ENCODE measurements at regions not wholly inside any gene's neighbourhood (a gene's known extent, or its start where the extent isn't known, plus 50 kb on each side); places are given as distances from the start of the nearest gene placed in this dataset.
"Not testable (repeated sequence)": the region's sequence is repeated elsewhere in the genome, so short reads cannot be mapped to it uniquely, and the experiment has no call there.

GRCh38 chr3:117047951-117048705 is 338.5 kb downstream of the TUSC7 start:
- no peak for DNase-seq (ENCODE audit: low spot score)
- intact Hi-C loops (cut with DNase I): no loop called here

- intact Hi-C loops (cut with DNase I): no loop called here
- DNase-seq (ENCODE audit: low spot score): no peak
These were observed 342.8 kb downstream of the TUSC7 start for GRCh38 chr3:117052395-117052794.

GRCh38 chr3:117054556-117054955 is 345.0 kb downstream of the TUSC7 start:
- no peak for DNase-seq (ENCODE audit: low spot score)
- intact Hi-C loops (cut with DNase I): no loop called here

GRCh38 chr3:117056946-117057345 is 347.4 kb downstream of the TUSC7 start:
- intact Hi-C loops (cut with DNase I); DNase-seq (ENCODE audit: low spot score): not testable (repeated sequence)

GRCh38 chr3:117059067-117059955 is 349.7 kb downstream of the TUSC7 start:
- DNase-seq (ENCODE audit: low spot score): no peak
- intact Hi-C loops (cut with DNase I): no loop called here

GRCh38 chr3:117059956-117060270 is 350.3 kb downstream of the TUSC7 start:
- intact Hi-C loops (cut with DNase I): no loop called here
- DNase-seq (ENCODE audit: low spot score): no peak

- no peak for DNase-seq (ENCODE audit: low spot score)
- intact Hi-C loops (cut with DNase I): no loop called here
These were observed 354.4 kb downstream of the TUSC7 start for GRCh38 chr3:117063930-117064329.

- intact Hi-C loops (cut with DNase I): no loop called here
- DNase-seq (ENCODE audit: low spot score): no peak
These were observed 358.7 kb downstream of the TUSC7 start for GRCh38 chr3:117068301-117068700.

- intact Hi-C loops (cut with DNase I): no loop called here
- DNase-seq (ENCODE audit: low spot score): no peak
These were observed 365.2 kb downstream of the TUSC7 start for GRCh38 chr3:117074826-117075225.

- intact Hi-C loops (cut with DNase I): no loop called here
- no peak for DNase-seq (ENCODE audit: low spot score)
These were observed 370.4 kb downstream of the TUSC7 start for GRCh38 chr3:117079997-117080396.

- no peak for DNase-seq (ENCODE audit: low spot score)
- intact Hi-C loops (cut with DNase I): no loop called here
These were observed 371.3 kb downstream of the TUSC7 start for GRCh38 chr3:117080872-117081271.

- DNase-seq (ENCODE audit: low spot score): no peak
- intact Hi-C loops (cut with DNase I): no loop called here
These were observed 374.7 kb downstream of the TUSC7 start for GRCh38 chr3:117084277-117084676.

- intact Hi-C loops (cut with DNase I): no loop called here
- DNase-seq (ENCODE audit: low spot score): no peak
These were observed 375.2 kb downstream of the TUSC7 start for GRCh38 chr3:117084739-117085270.

- intact Hi-C loops (cut with DNase I): no loop called here
These were observed 382.1 kb downstream of the TUSC7 start for GRCh38 chr3:117091676-117092075.

GRCh38 chr3:117096549-117096948 is 387.0 kb downstream of the TUSC7 start:
- intact Hi-C loops (cut with DNase I): no loop called here
- DNase-seq (ENCODE audit: low spot score): no peak

More at GRCh38 chr3:117091676-117092075, 382.1 kb downstream of the TUSC7 start:
- DNase-seq (ENCODE audit: low spot score): no peak

GRCh38 chr3:117097351-117097750 is 387.8 kb downstream of the TUSC7 start:
- no peak for DNase-seq (ENCODE audit: low spot score)
- intact Hi-C loops (cut with DNase I): no loop called here

- intact Hi-C loops (cut with DNase I): no loop called here
- DNase-seq (ENCODE audit: low spot score): no peak
These were observed 392.1 kb downstream of the TUSC7 start for GRCh38 chr3:117101697-117102096.

- DNase-seq (ENCODE audit: low spot score): no peak
- intact Hi-C loops (cut with DNase I): no loop called here
These were observed 392.8 kb downstream of the TUSC7 start for GRCh38 chr3:117102426-117102825.

- DNase-seq (ENCODE audit: low spot score): no peak
- intact Hi-C loops (cut with DNase I): no loop called here
These were observed 394.1 kb downstream of the TUSC7 start for GRCh38 chr3:117103675-117104074.

GRCh38 chr3:117104381-117104780 is 394.8 kb downstream of the TUSC7 start:
- no peak for DNase-seq (ENCODE audit: low spot score)
- intact Hi-C loops (cut with DNase I): no loop called here

GRCh38 chr3:117104792-117105191 is 395.2 kb downstream of the TUSC7 start:
- DNase-seq (ENCODE audit: low spot score): no peak
- intact Hi-C loops (cut with DNase I): no loop called here

Measured in cardiac septum (tissue), 1 donor.